ENCODE measurements at regions not wholly inside any gene's neighbourhood (a gene's known extent, or its start where the extent isn't known, plus 50 kb on each side); places are given as distances from the start of the nearest gene placed in this dataset.

DNA sequence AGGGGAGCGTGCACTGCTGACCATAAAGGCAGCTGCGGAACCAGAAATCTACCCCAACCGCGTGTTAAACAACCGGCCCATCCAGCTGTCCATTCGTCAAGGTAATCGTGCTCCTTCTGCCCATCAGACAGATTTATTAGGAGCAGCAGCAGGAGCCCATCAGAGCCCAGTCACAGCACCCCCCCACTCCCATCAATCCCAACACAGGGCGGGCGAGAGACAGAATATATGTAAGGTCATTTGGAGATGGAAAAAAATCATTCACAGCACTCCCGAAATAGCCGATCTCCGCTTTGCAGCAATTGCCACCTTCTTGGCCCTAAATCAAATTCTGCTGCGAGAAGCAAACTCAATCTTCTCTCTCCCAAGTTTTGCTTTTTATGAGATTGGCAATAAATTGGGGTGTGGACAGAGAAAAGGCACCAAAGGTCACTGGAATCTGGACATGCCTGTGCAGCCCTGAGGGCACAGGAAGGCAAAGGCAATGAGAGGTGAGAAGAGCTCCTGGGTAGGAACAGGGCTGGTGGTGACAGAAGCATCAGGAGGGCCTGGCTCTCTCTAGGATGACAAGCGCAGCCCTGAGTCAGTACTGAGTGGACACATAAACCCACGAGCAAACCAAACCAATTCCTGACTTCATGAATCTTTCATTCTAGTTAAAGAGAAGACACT lies 145.0 kb upstream of the ZMIZ1 start:
- no peak for TF ChIP-seq YY1 (IDR thresholded peaks at IDR 0.05; ENCODE audit: insufficient read depth, insufficient read length)
- TF ChIP-seq ZNF274 (IDR thresholded peaks at IDR 0.05; ENCODE audit: low read depth, low read length) = no peak
